ENCODE measurements at regions not wholly inside any gene's neighbourhood (a gene's known extent, or its start where the extent isn't known, plus 50 kb on each side); places are given as distances from the start of the nearest gene placed in this dataset.

DNA sequence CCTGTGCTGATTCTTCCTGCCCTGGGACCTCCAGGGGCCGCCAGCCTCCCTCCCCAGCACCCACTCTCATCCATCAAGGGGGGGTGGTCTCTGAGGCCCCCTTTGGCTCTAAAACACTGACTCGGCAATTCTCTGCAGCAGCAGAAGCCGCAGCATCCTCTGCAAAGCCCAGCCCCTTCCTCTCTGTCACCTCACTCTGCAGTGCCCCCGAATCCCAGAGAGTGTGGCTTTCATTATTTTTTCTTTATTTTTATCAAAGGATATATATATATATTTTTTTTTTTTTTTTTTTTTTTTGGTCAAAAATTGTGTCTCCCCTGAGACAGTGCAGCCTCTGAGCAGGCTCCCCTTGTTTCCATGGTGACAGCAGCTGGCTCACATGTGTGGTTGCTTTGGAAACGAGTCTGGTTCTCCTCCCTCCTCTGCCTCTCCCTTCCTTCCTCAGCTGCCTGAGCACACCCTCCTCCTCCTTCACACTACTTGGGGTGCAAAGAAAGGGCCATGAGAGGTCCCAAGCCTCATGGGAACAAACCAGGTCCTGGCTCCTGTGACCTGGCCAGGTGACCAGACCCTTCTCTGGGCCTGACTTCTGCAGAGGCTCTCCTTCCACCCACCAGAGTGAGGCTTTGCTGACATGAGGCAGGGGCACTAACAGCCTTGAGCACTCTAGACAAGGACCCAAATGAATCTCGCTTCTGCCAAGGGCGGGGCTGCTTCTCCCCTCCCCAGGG lies 100.5 kb downstream of the LRRC74A start:
- peak; percentile 48 for DNase-seq (ENCODE audit: low spot score)

DNA sequence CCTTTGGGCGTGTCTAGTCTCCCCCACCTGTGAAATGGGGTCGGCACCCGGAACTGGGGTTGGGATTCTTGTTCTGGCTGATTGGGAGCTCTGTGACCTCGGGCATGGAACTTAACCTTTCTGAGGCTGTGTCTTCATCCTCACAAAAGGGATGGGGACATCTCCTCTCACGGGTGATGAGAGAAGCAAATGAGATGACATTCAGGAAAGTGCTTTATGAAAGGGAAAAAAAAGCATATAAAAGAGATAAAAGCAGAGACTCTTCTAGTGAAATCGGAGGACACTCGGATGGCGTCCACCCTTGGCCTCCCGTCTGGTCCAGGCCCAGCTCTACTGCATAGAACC lies 98.9 kb downstream of the LRRC74A start:
- no peak for DNase-seq (ENCODE audit: low spot score)

DNA sequence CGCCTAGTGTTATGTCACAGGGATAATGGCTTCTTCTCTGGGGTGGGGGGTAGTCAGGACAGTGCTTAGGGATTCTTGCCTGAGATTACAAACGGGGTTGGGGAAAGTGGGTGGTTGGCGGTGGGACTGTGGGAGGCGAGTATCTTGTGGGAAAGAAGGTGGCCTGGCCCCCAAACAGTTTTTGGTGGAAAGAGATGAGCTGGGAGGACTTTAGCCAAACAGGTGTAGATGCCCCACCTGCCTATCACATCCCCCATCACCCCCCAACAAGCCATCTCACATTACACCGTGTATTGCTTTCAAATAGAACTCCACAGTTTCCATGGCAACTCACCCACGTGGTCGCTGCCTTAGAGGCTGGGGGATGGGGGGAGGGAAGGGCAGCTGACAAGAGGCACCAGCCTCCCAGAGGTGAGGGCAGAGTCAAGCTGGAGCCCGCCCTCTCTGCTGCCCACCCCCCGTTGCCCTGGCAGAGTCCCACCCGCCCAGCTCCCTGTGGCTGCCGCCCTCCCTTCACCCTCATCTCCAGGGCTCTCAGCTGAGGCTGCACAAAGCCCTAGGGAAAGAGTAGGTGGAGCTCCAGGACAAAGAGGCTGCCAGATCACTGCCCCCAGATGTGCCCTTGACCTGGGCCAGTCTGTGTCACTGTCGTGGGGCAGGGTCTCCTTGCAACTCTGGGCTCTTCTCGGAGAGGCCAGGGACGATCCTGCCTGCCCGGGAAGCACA lies 98.3 kb downstream of the LRRC74A start:
- DNase-seq (ENCODE audit: low spot score), result no peak

DNA sequence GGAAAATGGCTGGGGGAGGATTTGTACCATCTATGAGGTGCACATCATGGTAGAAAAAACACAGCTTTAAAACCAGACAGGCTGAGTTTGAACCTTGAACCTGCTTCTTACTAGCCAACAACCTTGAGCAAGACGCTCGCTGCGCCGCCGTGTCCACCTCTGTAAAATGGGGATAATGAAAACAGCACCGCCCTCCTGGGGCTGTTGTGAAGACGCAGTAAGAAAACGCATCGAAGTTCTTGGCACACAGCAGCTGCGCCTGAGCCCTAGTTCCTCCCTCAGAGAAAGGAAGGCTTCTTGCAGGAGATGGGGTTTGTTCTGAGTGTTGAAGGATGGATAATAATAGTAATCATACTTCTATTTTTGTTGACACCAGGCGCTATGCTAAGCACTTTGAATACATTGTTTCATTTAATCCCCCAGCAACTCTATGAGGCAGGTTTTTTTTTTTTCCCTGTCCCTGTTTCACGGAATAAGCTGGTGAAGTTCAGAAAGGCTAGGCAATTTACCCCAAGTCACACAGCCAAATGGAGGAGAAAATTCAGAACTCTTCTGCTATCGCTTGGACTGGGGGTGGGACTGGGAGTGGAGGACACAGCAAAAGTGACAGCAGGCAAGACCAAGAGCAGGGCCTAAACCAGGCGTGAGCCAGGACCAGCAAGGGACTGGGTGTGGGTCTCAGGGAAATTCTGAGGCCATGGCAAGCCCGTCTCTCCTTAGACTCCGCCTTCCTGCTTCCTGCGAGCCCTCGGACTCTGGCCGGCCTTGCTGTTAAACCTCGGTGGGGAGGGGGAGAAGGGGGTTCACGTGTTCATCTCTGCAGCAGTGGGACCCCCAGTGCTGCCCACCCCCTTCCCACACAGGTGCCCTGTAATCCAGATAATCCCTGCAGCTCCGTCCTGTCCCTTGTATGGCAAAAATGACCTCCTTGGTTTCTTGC lies 97.5 kb downstream of the LRRC74A start:
- DNase-seq (ENCODE audit: low spot score), result no peak

DNA sequence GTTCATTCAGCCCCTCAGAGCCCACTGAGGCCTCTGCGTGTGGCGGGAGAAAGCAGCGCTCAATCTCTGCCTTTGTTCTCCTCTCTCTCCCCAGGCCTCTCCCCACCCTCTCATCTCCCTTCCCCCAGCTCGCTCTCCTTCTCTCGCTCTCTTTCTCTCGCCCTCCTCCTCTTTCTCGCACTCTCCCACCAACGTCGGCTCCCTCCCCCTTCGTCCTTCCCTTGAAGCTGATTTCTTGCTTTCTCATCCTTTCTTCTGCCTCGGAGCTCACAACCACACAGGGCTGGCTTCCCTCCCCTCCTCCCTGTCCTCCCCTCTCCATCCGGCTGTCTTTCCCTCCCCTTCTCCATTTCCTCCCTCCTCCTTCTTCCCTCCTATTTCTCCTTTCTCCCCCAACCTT lies 96.4 kb downstream of the LRRC74A start:
- DNase-seq (ENCODE audit: low spot score), result no peak

DNA sequence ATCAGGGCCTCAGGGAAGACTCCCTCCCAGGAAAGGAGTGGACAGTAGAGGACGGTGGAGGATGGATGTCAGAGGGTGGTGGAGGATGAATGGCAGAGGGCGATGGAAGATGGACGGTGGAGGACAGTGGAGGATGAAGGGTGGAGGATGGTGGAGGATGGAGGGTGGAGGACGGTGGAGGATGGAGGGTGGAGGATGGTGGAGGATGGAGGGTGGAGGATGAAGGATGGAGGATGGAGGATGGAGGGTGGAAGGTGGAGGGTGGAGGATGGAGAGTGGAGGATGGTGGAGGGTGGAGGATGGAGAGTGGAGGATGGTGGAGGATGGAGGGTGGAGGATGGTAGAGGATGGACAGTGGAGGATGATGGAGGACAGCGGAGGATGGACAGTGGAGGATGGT lies 95.9 kb downstream of the LRRC74A start:
- DNase-seq (ENCODE audit: low spot score), result no peak

DNA sequence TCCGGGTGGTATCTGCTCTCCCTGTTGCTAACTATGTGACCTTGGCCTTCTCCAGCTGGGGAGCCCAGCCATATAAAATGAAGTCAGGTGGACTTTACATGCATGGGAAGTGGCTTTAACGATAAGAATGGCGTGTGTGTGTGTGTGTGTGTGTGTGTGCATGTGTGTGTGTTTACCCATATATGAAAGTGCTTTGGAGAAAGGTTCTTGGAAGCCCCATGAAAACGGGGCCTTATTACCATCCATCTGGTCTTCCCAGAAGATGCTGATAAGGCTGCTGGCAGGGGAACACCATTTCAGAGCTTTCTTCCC lies 94.8 kb downstream of the LRRC74A start:
- DNase-seq (ENCODE audit: low spot score), result no peak

DNA sequence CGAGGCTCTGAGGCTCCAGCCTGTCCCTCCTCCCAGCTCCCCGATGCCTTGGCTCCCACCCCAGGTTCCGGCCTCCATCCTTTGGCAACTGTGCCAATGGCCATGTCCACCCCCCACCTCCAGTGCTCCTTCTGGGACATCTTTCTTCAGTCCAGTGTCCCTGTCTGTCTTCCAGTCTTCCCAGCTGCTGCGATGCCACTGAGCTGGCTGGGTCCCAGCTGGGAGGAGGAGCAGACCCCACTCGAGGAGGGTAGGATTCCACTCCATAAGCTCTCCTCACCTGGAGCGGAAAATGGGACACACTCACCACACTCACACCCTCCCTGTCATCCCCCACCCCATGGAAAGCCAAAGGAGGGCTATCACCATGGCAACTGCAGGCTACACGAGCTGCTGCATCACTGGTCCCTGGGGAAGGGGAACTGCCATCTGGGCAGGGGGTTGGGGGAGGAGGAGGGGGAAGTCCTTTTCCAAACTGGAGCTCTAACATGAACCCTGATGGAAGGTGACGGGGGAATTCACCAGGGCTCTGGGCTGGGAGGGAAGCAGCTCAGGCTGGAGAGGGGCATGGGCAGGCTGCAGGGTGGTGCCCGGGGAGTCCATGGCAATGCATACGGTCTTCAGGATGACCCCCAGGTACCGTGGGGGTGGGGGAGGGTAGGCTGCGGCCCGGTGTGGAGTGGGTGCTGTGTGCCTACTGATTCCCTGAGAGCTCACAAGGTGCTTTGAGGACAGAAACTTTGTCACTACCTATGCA lies 94.3 kb downstream of the LRRC74A start:
- DNase-seq (ENCODE audit: low spot score), result no peak

DNA sequence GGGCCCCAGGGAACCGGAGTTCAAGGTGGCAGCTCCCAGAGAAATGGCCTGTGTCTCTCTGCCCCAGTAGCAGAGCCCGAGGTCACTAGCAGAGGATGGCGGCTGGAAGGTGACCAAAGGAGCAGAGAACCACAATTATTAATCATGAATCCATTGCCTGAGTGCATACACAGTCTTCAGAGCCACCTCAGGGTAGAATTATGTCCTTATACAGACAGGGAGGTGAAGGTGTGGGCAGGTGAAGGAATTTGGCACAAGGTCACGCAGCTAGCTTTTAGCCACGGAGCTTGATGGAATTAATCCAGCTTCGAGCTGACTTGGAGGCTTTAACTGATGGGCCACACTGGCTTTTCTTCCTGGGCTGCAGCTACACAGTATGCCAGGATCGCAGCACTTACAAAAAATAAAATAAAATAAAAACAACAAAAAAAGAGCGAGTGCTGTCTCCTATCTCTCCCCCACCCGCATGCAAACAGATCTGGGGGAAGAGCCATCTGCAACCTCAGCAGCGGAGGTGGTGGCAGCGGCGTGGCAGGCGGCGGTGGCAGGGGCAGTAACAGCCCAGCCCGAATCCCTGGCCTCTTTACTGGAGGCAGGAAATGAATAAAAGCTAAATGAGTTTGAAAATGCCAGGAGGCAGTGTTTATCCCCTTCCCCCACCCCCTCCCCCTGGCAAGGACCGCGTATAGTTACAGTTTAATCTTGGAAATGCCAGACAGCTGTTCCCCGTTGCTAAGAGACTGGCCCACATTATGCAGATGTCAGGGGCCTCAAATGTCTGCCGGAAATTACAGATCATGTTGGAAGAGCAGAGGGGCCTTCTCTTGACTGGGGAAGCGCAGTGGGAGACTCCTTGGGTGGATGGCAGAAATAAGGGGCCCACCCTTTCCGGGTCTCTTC lies 93.5 kb downstream of the LRRC74A start:
- DNase-seq (ENCODE audit: low spot score), result no peak
